NCI-H2107 treated with DMSO at 0.1 percent for 48 hours (cell line): ENCODE measurements at regions not wholly inside any gene's neighbourhood (a gene's known extent, or its start where the extent isn't known, plus 50 kb on each side); places are given as distances from the start of the nearest gene placed in this dataset.
A peak's percentile ranks its signal among the peaks of the same experiment; 100 is the strongest.
"Not testable (repeated sequence)": the region's sequence is repeated elsewhere in the genome, so short reads cannot be mapped to it uniquely, and the experiment has no call there.

Experiments used
- DNase-seq: peaks from one replicate; lab custom pipeline; 2025; ENCODE audit not compliant: unreplicated experiment; lab: John Stamatoyannopoulos, UW

DNA sequence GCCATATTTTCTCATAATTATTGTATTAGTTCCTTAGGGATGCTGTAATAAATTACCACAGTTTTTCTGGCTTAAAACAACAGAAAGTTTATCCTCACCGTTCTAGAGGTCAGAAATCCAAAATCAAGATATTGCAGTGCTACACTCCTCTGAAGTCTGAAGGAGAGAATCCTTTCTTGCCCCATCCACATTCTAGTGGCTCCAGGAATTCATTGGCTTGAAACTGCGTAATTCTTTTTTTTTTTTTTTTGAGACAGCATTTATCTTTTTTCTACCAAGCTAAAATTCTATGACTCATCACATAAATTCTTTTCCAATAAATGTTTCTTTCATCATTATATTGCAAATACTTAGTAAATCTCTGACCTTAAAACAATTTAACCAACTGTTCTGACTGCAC is 451.0 kb upstream of the RGS18 start:
- no peak for DNase-seq

- no peak for DNase-seq
These were observed 449.0 kb upstream of the RGS18 start for GRCh38 chr1:191709215-191709614.

- DNase-seq: no peak
These were observed 446.3 kb upstream of the RGS18 start for GRCh38 chr1:191711961-191712360.

- no peak for DNase-seq
These were observed 443.4 kb upstream of the RGS18 start for GRCh38 chr1:191714845-191715244.

GRCh38 chr1:191729742-191730141 is 428.5 kb upstream of the RGS18 start:
- DNase-seq: no peak

GRCh38 chr1:191731608-191732302 is 426.5 kb upstream of the RGS18 start:
- DNase-seq: not testable (repeated sequence)

DNA sequence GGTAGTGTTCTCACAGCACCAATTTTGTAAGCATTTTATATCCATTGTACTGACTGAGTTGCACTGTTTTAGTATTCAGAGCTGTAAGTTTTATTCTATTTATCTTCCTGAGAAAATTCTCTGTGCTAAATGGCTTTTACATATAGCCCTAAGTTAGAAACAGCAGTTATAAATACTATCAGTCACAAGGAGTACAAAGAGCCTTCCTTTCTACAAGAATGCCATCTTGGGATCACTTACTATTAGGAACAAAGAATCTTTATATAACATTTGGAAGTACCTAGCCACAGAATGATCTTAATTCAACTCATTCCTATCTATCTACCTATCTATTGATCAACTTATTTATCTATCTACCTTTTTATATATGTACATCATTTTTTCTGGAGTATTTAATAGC is 423.9 kb upstream of the RGS18 start:
- DNase-seq: no peak

GRCh38 chr1:191739544-191739943 is 418.7 kb upstream of the RGS18 start:
- DNase-seq: no peak

- no peak for DNase-seq
These were observed 405.9 kb upstream of the RGS18 start for GRCh38 chr1:191752342-191752741.

- DNase-seq: no peak
These were observed 398.2 kb upstream of the RGS18 start for GRCh38 chr1:191760016-191760415.

DNA sequence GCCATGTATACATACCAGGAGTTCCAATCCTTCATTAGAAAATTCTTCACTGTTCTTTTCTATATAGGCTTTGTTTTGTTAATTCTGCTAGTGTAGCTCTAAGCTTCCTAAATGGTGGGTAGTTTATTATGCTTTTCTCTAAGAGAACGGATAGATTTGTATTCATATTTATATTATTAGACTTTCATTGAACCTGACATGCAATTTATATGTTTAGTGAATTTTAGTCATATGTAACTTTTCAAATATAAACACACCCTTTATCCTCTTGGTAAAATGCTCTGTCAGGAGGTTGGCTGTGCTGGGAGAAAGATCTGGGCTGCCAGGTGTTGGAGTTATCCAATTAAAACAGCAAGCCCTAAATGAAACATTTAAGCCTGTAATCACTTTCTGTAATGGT is 369.7 kb upstream of the RGS18 start:
- DNase-seq: no peak

DNA sequence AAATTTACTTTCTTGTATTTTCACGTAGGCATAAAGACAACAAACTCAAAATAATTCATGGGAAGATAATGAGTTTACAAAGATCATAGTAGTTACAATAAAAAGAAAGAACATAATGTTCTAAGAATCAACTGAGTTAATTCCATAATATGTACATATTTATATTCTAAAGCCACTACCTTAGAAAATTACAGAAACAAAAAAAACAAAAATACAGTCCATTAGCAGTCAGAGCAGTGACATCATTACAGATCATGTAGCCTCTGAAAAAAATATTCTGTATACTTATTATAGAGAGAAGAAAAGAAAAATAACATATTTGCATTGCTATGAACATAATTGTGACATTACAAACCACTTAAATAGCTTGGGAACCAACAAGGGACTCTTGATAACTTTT is 360.1 kb upstream of the RGS18 start:
- DNase-seq: no peak

- no peak for DNase-seq
These were observed 354.0 kb upstream of the RGS18 start for GRCh38 chr1:191804311-191804710.

- DNase-seq: not testable (repeated sequence)
These were observed 344.7 kb upstream of the RGS18 start for GRCh38 chr1:191813593-191813992.

- no peak for DNase-seq
These were observed 340.1 kb upstream of the RGS18 start for GRCh38 chr1:191818198-191818597.

GRCh38 chr1:191831572-191831971 is 326.7 kb upstream of the RGS18 start:
- DNase-seq: no peak

DNA sequence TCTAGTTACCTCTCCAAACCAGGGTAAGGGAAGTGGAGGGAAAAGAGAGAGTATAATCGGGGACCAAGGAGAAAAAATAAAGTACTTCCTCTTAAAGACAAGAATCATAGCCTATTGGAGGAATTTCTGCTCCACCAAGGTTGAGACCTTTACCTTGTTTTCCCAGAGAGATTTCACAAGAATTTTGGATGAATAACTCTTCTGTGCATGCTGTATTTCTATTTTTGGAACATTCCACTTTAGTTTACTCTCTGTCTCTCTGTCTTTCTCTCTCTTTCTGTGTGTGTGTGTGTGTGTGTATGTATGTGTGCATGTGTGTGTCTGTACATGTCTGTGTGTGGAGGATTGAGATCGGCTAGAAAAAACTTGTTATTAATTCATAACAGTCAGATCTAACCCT is 318.4 kb upstream of the RGS18 start:
- DNase-seq: no peak

GRCh38 chr1:191851799-191852595 is 306.3 kb upstream of the RGS18 start:
- DNase-seq: no peak

DNA sequence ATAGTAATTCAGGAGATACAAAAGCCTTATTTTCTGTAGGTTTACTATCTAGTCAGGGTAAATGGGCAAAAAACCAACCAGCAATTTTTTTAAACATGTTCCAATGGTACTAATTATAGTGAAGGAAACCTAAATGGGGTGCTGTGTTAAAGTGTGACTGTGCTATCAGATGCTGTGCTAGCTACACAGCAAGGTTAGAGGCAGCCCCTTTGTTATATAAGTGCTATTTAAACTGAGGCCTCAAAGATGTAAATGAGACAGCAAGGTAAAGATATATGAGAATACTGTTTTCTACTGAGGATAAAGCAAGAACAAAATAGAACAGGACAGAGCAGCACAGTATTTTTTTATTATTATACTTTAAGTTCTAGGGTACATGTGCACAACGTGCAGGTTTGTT is 305.4 kb upstream of the RGS18 start:
- peak; percentile 43 for DNase-seq

DNA sequence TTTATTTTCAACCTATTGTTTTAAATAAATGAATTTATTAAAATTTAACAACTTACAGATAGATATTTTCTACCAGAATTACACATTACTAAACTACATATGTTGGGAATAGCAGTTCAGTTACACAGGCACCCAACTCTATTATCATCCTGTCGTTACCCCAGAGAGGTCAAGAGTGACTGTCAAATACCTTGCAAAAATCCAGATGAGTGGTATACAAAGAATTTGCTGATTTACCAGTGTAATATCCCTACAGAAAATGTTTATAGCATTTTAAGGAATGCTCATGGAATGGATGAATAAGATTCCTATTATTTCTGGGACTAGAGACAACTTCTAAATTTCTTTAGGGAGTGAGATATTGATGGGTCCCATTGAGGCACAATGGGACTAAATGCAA is 300.7 kb upstream of the RGS18 start:
- no peak for DNase-seq

GRCh38 chr1:191865479-191865878 is 292.8 kb upstream of the RGS18 start:
- DNase-seq: no peak

DNA sequence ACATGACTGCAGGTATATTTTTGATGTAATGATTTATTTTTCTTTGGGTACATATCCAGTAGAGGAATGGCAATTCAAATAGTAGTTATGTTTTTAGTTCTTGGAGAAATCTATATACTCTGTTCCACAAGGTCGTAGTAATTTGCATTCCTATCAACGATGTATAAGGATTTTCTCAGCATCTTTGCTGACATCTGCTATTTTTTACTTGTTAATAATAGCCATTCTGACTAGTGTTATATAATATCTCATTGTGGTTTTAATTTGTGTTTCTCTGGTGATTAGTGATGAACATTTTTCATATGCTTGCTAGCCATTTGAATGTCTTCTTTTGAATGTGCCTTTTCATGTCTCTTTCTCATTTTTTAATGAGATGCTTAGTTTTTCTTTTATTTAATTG is 292.1 kb upstream of the RGS18 start:
- no peak for DNase-seq
